Right ventricle myocardium inferior (tissue), 1 donor: ENCODE measurements at regions not wholly inside any gene's neighbourhood (a gene's known extent, or its start where the extent isn't known, plus 50 kb on each side); places are given as distances from the start of the nearest gene placed in this dataset.

Experiments
- ATAC-seq: fragments of 200-7000 bp; cut with Tn5 transposase; one replicate; pipeline ENCODE4 v1.9.1; 2020; ENCODE audit warnings: mild to moderate bottlenecking, moderate library complexity
- DNase-seq: peaks from one replicate; pipeline ENCODE4 v3.0.0; 2021; ENCODE audit errors: missing footprints
- intact Hi-C: fragments of 100-400 bp; cut with DNase I; formaldehyde crosslinking; loops from one replicate; pipeline ENCODE4 v1.11.0; 2022
- donor health status: DM: no; HTN: yes; CAD: no; lungs with severe emphysema.

DNA sequence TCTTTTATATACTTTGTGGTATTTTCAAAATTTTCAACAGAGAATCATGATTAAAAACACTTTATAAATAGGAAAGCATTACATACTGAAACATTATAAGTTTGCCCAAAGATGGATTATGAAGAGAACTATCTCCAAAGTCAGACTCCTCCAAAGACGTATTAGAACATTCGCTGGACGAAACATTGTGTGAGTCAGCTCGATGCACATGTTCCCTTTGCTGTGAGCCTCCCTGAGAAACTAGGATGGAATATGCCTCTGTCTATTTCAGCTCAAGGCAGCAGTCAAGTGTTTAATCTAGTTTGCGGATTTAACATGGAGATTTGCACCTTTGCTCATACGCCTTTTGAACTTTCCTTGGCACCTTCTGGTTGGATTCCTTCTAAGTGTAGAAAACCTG, 92.2 kb upstream of the NCKAP5 start:
- no peak for ATAC-seq
- intact Hi-C loops = no loop called here
- no peak for DNase-seq

DNA sequence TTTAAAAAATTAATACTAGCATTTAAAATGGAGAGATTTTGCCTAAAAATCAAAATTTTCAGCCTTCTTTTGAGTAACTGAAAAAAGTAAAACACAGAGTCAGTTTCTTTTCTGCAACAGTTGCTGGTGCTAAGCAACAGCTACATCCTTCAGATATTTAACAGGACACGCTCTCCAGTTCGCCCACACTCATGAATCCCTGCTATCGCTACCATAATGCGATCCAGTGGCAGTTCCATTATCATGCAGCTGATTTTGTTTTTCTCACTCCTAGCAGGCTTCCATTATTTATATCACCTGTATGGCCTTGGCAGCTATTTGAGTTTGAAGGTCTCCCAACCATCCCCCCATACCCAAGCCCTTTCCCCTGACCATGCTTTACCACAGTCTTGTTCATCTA, 93.1 kb upstream of the NCKAP5 start:
- intact Hi-C loops = no loop called here

DNA sequence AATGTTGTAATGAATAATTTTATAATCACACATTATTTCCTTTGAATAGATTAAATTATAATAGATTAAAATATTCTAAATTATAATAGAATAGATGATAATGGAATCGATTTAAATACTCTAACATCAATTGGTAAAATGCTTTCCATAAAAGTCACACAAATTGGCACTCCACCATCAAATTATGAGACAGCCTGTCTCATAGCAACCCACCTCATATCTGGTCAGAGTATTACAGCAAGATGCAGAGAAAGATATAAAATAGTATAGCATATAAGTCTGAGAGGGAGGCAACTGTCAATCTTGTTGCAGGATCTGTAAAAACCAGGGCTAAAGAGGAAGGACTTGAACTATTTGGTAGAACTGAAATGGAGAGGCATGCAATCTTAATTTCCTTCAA, 98.4 kb upstream of the NCKAP5 start:
- intact Hi-C loops = no loop called here
- DNase-seq (no peak), ATAC-seq (no peak)

More for the DNA sequence above, 93.1 kb upstream of the NCKAP5 start:
- DNase-seq = no peak
- ATAC-seq = no peak

GRCh38 chr2:133667085-133667484, 98.8 kb upstream of the NCKAP5 start:
- intact Hi-C loops = no loop called here
- DNase-seq = no peak
- ATAC-seq = no peak

GRCh38 chr2:133667968-133668367, 99.7 kb upstream of the NCKAP5 start:
- ATAC-seq = no peak
- intact Hi-C loops = no loop called here
- no peak for DNase-seq

- DNase-seq = no peak
- intact Hi-C loops = no loop called here
- no peak for ATAC-seq
Measured at GRCh38 chr2:133668547-133668946, 100.3 kb upstream of the NCKAP5 start.

DNA sequence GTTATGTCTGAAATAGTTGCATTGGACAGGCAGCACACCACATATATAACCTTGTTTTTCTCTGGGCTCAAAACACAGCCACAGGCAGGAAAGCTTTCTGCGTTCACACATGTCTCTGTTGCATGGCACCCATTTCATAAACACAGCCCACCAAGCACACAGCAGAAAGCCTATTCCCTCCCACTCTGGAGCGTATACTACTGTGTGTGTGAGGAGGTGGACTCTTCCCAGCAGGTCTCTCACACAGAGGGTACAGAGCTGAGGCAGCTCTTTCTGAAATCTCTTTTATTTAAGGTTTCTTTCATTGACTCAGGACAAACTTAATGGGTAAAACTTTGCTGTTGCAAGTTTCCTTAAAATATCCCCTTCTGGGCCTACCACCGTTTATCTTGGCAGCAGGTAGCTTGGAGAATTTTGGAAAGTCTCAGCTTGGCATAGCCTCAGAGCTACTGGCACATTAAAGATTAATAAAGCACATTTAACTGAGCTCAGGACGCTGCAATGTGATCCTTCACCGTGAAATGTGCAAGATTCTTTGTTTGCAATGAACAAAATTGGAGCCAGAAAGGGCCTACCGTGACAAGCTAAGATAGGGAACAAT, 105.1 kb upstream of the NCKAP5 start:
- intact Hi-C loops = loop anchor here (5.0 kb wide), 1 partner anchor 81 kb away; no protein-coding TSS in a partner anchor
- no peak for ATAC-seq
- no peak for DNase-seq

GRCh38 chr2:133674066-133674432, 105.8 kb upstream of the NCKAP5 start:
- ATAC-seq = no peak
- DNase-seq = no peak
- intact Hi-C loops = loop anchor here (5.0 kb wide), 1 partner anchor 82 kb away; no protein-coding TSS in a partner anchor

- DNase-seq (no peak), ATAC-seq (peak; percentile 72)
- intact Hi-C loops = loop anchor here (5.0 kb wide), 2 partner anchors 82 to 93 kb away; no protein-coding TSS in a partner anchor
Measured at GRCh38 chr2:133674433-133675331, 106.4 kb upstream of the NCKAP5 start.

- no peak for DNase-seq
- intact Hi-C loops = loop anchor here (5.0 kb wide), 1 partner anchor 91 kb away; no protein-coding TSS in a partner anchor
- no peak for ATAC-seq
Measured at GRCh38 chr2:133676392-133677130, 108.3 kb upstream of the NCKAP5 start.

DNA sequence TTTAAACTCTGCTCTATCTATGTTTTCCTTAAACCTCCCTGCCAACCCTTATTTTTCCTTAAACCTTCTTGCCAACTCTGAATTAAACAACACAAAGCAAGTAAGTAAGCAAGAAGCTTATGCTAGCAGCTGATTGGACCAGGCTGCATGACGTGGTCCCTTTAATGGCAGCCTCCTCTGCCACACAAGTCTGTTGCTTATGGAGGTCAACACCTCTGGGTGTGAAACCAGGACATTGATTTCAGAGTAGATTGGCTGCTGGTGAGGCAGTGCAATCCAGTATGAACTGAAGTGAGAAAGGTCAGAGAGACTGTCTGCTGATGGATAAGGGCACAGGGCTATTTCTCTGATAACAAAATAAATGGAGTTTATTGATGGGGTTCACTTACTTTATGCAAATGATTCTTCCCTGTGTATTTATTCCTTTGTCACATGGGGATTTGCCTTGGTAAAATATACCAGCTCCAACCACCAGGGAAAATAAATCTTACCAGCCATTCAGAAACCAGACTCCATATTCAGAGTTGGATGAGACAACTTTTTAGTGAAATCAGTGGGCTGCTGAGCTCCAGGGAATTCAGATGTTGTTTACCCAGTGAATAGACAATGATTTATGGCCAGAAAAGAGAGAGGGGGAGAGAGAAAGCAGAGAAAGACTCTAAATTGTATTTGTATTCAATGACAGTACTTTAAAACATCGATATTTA, 112.2 kb upstream of the NCKAP5 start:
- ATAC-seq = no peak
- intact Hi-C loops = no loop called here

DNA sequence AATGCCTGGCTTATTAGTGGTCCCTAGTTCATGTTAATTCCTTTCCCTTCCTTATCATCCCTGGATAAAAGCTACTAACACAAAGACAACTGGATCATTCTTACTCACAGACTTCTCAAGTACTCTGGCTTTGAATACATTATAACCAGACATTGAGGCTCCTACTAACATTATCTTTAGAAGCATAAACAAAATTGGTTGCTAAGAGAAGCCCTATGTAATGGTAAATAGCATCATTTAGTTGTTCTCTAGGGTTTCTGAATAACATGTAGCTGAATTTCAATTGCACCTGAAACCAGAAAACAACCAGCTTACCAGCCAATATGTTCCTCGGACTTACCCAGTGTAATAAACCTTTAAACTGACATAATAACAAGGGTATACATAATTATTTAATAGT, 114.1 kb upstream of the NCKAP5 start:
- no peak for ATAC-seq
- no peak for DNase-seq
- intact Hi-C loops = no loop called here

More for the DNA sequence above, 112.2 kb upstream of the NCKAP5 start:
- no peak for DNase-seq

GRCh38 chr2:133682906-133683305, 114.6 kb upstream of the NCKAP5 start:
- intact Hi-C loops = no loop called here
- ATAC-seq (no peak), DNase-seq (no peak)

DNA sequence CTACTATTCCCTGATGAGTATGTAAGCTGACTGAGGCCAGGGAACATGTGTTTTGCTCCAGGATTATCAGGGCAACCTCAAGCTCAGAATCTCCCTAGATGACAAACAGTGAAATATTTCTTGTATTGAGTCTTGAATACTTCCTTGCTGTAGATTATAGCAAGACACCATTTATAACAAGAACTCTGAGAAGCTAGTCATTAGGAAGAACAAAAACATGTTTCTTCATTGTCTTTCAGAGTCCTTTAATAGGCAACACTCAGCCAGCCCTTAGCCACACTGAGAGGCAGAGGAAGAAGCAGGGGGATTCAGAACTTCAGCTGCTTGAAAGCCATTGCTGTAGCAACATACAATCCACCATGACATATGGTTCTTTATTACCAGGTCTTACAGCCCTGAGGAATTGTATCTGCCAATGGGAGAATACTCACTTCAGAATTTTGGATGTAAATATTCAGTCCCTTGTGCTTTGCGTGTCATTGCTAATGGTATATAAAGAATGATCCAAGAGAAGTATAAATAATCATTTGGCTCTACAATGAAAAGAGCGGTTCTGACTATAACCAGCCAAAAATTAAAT, 117.5 kb upstream of the NCKAP5 start:
- DNase-seq (no peak), ATAC-seq (no peak)
- intact Hi-C loops = no loop called here

GRCh38 chr2:133690780-133691179, 122.5 kb upstream of the NCKAP5 start:
- ATAC-seq = no peak
- intact Hi-C loops = no loop called here
- DNase-seq = no peak

GRCh38 chr2:133691336-133691735, 123.1 kb upstream of the NCKAP5 start:
- intact Hi-C loops = no loop called here
- DNase-seq (no peak), ATAC-seq (no peak)

DNA sequence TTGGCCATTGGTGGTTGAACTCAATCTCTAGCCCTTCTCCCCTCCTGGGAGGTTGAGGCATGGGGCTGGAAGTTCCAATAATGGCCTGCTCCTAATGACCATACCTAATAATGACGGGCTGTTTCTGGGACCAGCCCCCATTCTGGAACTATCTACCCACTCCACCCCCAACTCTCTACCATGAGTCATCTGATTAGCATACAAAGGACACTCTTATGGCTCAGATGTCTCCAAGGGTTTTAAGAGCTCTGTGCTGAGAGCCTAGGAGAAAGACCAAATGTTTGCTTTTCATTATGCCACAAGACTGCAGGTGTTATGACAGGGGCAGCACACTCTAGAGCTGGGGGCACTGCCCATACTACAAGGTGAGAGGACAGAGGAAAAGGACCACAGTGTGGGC, 137.0 kb upstream of the NCKAP5 start:
- intact Hi-C loops = no loop called here
- no peak for ATAC-seq
- no peak for DNase-seq

DNA sequence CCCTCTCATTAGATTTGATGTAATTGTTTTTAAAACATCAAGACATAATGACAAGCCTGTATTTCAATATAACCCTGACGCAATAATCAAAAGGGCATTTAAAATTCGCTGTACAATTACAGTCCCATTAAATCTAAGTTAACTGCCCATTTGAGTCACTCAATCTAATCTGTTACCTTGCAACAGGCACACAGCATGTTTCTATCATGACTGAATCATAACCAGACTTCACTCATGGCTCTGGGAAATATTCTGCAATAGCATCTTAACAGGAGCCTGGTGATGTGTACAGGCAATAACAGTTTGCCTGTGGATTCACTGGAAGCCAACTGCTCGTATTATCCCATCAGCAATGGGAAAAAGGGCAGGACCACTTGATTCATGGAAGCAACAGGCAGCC, 142.3 kb upstream of the NCKAP5 start:
- no peak for DNase-seq
- intact Hi-C loops = no loop called here
- ATAC-seq = no peak

GRCh38 chr2:133711201-133711600, 142.9 kb upstream of the NCKAP5 start:
- intact Hi-C loops = no loop called here
- ATAC-seq = no peak
- DNase-seq = no peak
